Urothelium cell line (cell line): ENCODE measurements at regions not wholly inside any gene's neighbourhood (a gene's known extent, or its start where the extent isn't known, plus 50 kb on each side); places are given as distances from the start of the nearest gene placed in this dataset.

ENCODE experiments used
- DNase-seq: peaks from one replicate; pipeline ENCODE4 v3.0.0; 2011; ENCODE audit warnings: low spot score, mixed read lengths
- FAIRE-seq: peaks from 2 replicates; lab custom pipeline; 2011; peaks lifted over from hg19 to GRCh38; lab: Jason Lieb, UNC

GRCh38 chr9:103992938-103993579, 101.0 kb upstream of the SMC2 start:
- DNase-seq (no peak), FAIRE-seq (no peak)

- no peak for FAIRE-seq
- no peak for DNase-seq
Observed at GRCh38 chr9:103997856-103998370, 96.2 kb upstream of the SMC2 start.

GRCh38 chr9:103999375-104000062, 94.6 kb upstream of the SMC2 start:
- DNase-seq (no peak), FAIRE-seq (no peak)

- FAIRE-seq (no peak), DNase-seq (no peak)
Observed at GRCh38 chr9:104009826-104010225, 84.3 kb upstream of the SMC2 start.

GRCh38 chr9:104022083-104022482, 72.0 kb upstream of the SMC2 start:
- FAIRE-seq (no peak), DNase-seq (no peak)

- DNase-seq (no peak), FAIRE-seq (no peak)
Observed at GRCh38 chr9:104025104-104025503, 69.0 kb upstream of the SMC2 start.

GRCh38 chr9:104025945-104026344, 68.2 kb upstream of the SMC2 start:
- DNase-seq (no peak), FAIRE-seq (no peak)

- DNase-seq (no peak), FAIRE-seq (no peak)
Observed at GRCh38 chr9:104027295-104027694, 66.8 kb upstream of the SMC2 start.

- no peak for FAIRE-seq
- DNase-seq, result no peak
Observed at GRCh38 chr9:104028827-104029226, 65.3 kb upstream of the SMC2 start.
